HG03571 (cell line): ENCODE measurements at regions not wholly inside any gene's neighbourhood (a gene's known extent, or its start where the extent isn't known, plus 50 kb on each side); places are given as distances from the start of the nearest gene placed in this dataset.
"Not testable (repeated sequence)": the region's sequence is repeated elsewhere in the genome, so short reads cannot be mapped to it uniquely, and the experiment has no call there.

Experiments used
- ATAC-seq: cut with Tn5 transposase; IDR thresholded peaks from one replicate; pipeline ENCODE4 v1.9.1; 2021; ENCODE audit not compliant: unreplicated experiment

DNA sequence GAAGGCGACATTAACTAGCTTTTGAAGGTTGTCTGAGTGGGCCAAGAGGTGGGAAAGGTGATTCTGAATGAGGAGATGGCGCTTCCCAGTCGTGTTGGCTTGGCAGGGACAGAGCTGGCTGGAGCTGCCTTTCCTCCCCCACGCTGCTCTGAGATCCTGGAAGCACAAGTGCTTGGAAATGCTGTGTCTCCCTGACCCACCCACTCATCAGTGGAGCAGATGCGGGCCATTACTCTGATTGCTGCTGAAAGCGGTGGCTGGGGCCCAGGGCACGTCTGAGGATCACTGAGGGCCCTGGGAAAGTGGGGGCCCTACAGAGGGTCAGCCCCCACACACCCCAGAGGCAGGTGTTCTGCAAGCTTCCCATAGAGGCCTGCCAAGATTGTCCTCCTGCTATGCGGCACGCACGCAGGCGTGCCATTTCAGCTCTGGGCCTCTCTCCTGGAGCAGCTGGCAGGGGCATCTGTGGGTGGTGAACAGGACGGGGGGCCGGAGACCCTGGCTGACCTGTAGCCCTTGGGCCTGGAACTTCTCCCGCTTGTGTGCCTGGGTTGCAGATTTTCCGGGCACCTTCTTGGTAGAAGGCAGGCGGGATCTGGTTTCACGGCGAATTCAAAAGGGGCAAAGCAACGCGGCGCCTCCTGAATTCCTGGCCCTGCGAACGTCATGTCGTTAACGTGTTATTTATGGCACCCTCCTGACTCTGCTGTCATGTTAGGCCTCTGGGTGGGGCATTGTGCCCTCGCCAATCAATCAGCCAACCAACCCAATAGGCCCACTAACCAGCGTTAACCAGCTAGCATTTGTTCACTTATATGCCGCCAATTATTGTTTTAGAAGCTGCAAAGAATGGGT is 133.8 kb upstream of the TBX3 start:
- no peak for ATAC-seq

DNA sequence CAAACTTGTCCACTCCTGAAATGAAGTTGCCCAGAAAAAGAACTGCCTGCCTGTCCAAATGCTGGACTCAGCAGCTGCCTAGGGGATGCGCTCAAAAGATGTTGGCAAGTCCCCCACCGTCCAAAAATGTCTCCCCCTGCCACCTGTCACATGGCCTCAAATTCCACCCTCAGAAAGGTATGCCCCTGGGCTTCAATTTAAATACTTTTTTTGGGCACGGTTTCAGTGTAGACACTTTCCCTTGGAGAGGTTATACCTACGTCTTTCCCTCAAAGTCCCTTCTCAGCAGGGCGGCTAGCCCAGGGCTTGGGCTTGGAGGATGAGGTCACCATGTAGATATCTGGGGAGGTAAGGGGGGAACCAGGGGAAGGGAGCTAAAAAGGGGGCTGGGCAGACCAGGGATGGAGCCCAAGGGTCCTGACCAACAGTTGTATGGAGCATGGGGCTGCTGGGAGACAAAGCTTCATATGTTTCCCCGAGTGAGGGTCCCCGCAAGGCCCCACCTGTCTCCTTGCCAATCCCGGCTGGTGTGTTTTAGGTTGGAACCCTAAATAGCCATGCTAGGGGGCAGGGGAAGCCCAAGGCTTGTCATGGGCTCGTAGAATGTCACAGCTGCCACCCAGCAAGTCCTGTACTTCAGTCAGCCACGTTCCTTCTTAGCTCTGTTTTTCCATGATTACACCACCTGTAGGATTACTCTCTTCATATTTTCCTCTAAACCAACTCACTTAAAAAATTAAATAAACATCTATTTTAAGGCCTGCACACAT is 131.2 kb upstream of the TBX3 start:
- no peak for ATAC-seq

DNA sequence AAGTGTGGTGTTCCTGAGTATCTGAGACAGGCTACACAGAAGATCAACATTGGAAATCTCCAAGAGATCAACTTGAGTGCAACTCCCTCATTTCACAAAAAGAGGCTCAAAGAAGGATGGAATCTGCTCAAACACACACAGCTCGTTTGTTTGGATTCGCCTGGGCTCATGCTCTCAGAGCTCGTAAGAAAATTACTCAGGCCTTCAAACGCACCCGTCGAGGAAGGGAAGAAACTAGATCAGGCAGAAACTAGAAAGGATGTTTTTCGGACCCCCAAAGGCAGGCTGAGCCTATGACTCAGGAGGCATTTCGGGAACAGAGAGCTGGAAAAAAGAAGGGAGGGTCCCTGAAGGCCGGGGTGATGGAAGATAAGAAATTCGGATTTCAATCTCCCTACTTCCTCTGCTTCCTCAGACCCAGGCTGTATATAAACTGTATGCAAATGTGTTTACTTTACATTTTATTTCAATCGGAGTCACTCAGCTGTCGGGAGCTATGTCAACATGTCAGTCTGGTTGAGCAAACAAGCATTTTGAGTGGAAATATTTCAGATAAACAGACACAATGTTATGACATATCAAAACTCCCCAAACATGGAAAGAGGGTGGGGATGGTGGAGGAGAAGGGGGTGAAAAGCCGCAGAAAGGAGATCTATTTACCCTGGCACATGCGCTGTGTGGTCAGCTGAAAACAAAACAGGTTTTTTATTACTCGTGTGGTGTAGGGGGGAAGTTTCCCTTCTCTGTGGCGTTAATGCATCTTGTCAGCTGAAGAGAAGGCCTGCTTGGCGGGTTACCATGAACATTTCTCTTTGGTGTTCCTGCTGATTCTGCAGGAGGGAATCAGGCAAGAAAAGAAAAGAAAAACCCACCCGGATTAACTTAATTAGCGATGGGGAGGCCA is 129.1 kb upstream of the TBX3 start:
- no peak for ATAC-seq

DNA sequence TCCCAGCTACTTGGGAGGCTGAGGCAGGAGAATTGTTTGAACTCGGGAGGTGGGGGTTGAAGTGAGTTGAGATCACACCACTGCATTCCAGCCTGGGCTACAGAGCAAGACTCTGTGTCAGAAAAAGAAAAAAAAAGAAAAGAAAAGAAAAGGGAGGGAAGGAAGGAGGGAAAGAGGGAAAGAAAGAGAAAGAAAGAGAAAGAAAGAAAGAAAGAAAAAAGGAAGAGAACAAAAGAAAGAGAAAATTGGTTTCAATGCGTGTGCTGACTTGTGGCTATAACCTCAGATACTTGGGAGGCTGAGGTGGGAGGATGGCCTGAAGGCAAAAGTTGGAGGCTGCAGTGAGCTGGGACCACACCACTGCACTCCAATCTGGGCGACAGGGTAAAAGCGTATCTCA is 128.4 kb upstream of the TBX3 start:
- no peak for ATAC-seq

DNA sequence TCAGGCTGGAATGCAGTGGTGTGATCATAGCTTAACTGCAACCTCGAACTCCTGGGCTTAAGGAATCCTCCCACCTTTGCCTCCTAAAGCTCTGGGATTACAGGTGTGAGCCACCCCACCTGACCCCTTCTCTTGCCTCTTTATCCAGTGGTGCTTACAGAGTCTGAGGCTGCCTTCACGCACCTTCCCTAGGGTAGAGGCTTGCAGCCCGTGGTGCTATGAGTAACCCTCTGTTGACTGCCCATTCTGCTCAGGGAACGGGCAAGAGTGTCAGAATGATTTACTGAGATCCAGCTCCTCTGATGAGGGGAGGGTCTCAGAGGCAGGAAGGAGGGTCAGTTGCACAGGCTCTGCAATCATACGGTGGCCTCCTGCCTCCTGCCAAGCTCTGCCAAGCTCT is 125.1 kb upstream of the TBX3 start:
- no peak for ATAC-seq

DNA sequence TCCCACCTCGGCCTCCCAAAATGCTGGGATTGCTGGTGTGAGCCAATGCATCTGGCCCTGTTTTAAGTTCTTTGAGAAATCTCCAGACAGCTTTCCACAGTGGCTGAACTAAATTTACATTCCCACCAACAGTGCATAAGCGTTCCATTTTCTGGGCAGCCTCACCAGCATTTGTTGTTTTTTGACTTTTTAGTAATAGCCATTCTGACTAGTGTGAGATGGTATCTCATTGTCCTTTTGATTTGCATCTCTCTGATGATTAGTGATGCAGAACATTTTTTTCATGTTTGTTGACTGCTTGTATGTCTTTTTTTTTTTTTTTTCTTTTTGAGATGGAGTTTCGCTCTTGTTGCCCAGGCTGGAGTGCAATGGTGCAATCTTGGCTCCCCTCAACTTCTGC is 117.4 kb upstream of the TBX3 start:
- not testable (repeated sequence) for ATAC-seq

DNA sequence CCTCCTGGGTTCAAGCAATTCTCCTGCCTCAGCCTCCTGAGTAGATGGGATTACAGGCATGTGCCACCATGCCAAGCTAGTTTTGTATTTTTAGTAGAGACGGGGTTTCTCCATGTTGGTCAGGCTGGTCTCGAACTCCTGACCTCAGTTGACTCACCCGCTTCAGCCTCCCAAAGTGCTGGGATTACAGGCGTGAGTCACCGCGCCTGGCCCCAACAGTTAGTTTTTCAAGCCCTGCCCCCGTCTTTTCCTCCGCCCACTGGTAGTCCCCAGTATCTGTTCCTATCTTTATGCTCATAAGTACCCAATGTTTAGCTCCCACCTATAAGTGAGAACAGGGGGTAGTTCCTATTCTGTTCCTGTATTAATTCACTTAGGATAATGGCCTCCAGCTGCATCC is 116.6 kb upstream of the TBX3 start:
- ATAC-seq: not testable (repeated sequence)

DNA sequence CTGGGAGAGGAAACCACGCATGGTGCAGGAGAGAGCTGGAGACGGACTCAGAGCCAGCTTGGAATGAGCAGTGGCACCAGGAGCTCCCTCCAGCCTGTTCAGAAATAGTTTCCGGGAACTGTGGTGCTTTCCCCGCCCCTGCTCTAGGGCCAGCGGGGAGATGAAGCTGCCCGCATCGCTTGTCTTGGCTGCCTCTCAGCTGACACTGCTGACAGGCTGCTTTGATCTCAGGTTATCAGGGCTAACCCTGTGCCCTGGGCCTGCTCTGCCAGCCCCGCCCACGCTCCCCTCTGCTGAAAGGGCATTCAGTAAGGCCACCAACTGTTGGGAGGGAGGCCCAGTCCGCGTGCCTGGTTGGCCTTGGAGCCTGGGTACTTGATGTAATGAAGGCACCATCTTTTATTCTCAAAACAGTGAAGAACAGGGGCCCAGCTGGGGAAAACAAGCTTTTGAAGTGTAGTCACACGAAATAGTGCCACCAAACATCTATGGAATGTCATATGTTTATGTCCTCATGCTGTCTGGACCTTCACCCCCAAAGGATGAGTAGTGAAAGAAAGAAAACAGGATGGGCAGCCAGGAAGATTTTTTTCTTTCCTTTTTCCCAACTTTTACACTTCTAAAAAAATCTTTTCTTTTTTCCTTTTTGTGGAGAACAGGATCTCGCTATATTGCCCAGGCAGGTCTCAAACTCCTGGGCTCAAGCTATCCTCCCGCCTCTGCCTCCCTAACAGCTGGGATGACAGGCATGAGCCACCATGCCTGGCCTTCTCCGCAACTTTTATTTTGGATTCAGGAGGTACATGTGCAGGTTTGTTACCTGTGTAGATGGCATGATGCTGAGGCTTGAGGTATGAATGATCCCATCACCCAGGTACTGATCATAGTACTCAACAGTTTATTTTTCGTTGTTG is 115.9 kb upstream of the TBX3 start:
- no peak for ATAC-seq

DNA sequence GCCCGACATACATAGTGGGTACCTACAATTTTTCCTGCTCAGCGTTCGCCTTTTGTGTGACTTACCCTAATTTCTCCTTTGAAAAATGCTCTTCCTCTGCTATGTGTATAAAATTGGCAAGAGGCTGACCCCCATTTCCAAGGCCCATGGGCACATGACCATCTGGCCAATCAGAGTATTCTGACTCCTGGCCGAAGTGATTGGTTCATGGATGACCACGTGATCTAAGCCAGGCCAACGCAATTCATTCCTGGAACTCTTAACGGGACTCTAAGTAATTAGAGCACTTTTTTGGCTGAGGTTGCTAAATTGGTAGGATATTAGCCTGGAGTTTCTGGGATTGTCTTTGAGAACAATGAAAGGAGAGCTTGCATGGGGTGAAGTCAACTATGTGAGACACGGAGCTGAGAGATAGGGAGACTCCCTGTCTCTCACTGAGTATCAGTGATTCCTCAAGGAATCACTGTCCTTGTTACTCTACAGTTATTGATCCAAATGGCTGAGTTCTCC is 110.1 kb upstream of the TBX3 start:
- no peak for ATAC-seq

DNA sequence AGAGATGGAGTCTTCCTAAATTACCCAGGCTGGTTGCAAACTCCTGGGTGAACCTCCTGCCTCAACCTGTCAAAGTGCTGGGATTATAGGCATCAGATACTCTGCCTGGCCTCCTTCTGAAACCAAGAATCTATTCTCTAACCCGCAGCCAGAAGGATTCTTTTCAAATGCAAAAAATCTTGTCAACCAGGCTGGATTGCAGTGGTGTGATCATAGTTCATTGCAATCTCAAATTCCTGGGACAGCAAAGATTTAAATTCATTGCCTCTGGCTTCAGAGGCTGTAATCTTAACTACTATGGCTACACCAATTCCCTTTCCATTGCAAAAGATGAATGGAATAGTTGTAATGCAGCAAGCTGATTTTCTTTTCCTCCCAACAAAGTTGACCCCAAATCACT is 106.3 kb upstream of the TBX3 start:
- no peak for ATAC-seq

DNA sequence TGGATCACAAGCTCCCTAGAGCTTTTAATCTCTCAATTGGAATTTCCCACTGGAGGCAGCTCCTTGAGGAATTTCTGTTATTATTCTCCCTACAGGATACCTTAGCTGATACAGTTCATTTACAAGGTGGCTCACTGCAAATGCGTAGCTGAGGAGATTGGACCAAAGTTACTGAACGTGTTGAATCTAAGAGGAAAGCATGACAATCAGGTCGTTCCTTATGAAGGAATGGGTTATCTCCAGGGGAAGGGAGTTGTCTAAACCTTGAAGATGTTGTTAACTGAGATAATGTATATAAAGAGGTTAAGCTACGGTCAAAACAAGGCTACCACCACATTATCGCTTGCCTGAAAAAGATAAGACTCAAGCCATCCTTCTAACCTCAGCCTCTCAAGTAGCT is 105.8 kb upstream of the TBX3 start:
- ATAC-seq: no peak

DNA sequence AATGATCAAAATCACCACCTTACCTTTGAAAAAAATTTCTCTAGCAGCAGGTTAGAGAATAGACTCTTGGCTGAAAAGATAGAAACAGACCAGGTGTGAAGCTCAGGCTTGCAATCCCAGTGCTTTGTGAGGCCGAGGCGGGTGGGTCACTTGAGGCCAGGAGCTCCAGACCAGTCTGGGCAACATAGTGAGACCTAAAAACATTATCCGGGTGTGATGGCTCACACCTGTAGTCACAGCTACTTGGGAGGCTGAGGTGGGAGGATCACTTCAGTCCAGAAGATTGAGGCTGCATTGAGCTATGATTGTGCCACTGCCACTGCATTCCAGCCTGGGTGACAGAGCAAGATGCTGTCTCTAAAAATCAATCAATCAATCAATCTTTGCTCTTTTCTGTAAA is 105.3 kb upstream of the TBX3 start:
- ATAC-seq: no peak

DNA sequence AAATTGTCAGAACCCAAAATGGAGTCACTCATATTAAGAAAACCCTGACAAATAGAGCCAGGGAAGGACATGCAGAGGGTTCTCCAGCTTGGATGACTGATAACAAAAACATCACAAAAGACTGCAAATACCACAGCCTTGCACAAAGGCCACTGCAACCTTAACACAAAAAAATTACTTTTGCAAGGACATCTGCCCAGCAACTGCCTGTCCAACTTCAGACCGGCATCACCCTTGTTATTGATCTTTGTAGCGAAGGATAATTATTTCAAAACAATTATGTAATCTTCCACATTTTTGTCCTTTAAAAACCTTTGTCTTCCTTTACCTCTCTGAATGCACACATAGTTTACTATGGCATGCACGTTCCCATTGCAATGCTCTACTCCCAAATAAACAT is 100.6 kb upstream of the TBX3 start:
- ATAC-seq: no peak

DNA sequence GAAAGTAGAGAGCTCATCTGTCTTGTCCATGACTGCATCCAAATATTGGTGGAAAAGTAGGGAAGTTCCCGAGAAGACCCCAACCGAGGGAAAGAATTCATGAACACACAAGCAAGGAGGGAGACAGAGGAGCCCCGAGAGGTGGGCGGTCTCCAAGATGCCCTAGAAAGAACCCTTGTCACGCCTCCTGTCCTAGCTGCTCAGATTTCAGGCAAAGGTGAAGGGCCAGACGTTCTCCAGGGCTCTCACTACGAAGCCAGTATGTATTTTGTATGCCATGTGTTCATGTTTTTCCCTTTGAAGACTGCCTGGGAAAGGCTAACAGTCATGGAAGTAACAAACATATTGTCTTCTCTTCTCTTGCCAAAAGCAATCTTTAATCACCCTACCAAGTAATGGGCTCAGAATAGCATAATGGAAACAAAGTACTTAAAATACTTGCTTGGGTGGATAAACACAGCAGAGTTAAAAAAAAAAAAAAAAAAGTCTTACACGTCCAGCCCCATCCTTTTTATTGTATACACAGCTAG is 99.2 kb upstream of the TBX3 start:
- ATAC-seq: no peak

DNA sequence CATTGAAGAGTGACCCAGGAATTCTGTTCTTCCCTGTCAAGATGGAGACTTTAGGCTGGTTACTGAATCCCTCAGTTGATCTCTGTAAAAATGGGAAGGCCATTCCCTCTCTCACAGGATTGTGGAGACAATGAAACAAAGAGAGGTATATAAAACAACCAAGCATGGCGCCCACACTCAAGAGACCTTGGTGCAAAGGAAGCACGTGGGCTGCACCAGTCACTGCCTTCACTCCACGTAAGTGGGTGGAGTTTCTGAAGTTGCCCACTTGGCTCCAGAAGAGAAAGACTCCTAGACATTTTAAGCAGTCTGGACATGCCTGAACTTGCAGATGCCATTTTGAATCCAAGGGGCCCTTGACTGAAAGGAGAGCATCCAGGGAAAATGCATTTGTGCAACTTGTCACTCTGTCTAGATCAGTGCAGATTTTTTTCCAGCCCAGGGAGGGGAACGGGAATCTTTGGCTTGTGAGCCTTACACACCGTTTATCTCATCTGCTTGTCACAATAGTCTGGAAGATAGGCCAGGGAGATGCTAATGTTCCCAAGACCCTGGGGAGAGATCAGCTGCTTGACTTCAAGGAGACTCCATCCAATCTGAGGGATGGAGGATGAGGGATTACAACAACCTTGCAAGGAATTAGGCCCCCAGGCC is 96.9 kb upstream of the TBX3 start:
- no peak for ATAC-seq

DNA sequence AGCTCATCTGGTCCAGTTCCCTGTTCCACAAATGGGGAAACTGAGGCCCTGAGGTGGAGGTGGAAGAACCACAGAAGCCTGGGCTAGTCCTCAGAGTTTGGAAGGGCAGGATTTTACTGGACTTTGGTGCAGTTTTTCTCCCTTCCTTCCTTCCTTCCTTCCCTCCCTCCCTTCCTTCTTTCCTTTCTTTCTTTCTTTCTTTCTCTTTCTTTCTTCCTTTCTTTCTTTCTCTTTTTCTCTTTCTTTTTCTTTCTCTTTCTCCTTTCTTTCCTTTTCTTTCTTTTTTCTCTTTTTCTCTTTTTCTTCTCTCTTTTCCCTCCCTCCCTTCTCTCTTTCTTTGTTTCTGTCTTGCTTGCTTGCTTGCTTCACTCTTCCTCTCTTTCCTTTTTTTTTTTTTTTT is 95.7 kb upstream of the TBX3 start:
- no peak for ATAC-seq

DNA sequence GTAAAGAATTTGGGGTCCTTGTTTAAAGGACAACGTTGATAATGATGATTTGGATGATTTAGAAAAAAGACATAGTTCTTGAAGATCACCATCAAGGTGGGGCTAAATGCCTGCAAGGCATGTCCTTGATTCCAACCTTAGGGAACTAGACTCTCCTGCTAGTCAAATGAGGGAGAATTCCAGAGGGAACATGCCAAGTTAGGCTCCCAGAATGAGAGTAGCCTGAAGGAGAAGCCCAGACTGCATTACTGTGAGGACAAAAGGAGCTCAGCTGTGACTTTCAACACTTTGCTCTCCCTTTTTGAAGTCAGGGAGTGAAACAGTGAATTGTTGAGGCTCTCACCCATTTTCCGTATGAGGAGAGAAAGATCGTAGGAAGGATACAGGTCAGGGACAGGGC is 95.2 kb upstream of the TBX3 start:
- no peak for ATAC-seq

DNA sequence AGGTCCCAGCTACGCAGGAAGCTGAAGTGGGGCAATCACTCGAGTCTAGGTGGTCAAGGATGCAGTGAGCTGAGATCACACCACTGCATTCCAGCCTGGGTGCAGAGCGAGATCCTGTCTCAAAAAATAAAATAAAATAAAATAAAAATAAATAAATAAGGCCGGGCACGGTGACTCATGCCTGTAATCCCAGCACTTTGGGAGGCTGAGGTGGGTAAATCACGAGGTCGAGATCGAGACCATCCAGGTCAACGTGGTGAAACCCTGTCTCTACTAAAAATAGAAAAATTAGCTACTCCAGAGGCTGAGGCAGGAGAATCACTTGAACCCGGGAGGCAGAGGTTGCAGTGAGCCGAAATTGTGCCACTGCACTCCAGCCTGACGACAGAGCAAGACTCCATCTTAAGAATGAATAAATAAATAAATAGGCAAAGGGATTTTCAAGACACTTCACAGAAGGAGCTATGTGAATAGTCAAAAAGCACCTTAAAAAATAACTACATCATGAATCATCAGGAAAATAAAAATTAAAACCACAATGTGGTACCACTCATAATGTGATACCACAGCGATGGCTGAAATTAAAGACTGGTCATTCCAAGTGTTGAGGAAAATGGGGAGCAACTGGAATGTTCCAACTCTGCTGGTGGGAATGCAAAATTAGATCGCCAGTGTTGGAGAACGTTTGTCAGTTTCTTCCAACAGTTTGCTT is 92.9 kb upstream of the TBX3 start:
- no peak for ATAC-seq

DNA sequence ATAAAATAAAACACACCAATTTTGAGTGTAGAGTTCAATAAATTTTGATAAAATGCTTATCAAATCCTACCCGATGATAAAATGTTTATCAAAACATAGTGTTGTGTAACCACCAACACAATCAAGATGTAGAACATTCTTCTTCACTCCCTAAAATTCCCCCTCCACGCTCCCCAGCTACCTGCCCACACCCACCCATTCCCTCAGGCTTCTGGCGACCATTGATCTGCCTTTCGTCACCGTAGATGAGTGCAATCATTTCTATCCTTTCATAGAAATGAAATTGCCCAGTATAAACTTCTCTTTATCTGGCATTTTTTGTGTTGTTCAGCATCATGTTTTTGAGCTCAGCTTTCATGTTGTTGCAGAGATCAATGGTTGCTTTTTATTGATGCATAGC is 90.7 kb upstream of the TBX3 start:
- no peak for ATAC-seq
